HepG2 (cell line): ENCODE measurements at regions not wholly inside any gene's neighbourhood (a gene's known extent, or its start where the extent isn't known, plus 50 kb on each side); places are given as distances from the start of the nearest gene placed in this dataset.

ENCODE experiments used
- ATAC-seq: fragments of 200-7000 bp; cut with Tn5 transposase; 3 replicates; pipeline ENCODE4 v1.9.1; 2020; ENCODE audit warnings: mild to moderate bottlenecking, moderate library complexity
- BruUV-seq: library from RNA; stranded (reverse); fragments of 400-500 nt; replicated peaks from 2 replicates; lab custom pipeline; 2021; lab: Mats Ljungman, UMichigan
- CTCF ChIA-PET: fragments of 300-600 bp; formaldehyde crosslinking; extraction: SDS; loops from one replicate; lab custom pipeline; 2021; ENCODE audit warnings: low total read pairs, inconsistent platforms, low intra/inter-chr PET ratio; lab: Yijun Ruan, JAX
- POLR2A ChIA-PET: fragments of 350-600 bp; sonication (Branson Sonifier 250); formaldehyde crosslinking; loops from one replicate; lab custom pipeline; 2020; ENCODE audit warnings: antibody characterized with exemption, inconsistent platforms; lab: Yijun Ruan, JAX
- DNase-seq: peaks from one replicate; pipeline ENCODE4 v3.0.0-alpha.2; 2015; ENCODE audit warnings: low spot score
- FAIRE-seq: peaks from 3 replicates; lab custom pipeline; 2011; peaks lifted over from hg19 to GRCh38; lab: Jason Lieb, UNC
- H2AFZ ChIP-seq: one replicate; pipeline ENCODE4 v1.6.1; 2011; ENCODE audit warnings: low read length, inconsistent platforms
- H3K27ac ChIP-seq: fragments of 300-600 bp; 3 replicates; pipeline ENCODE4 v1.8.0; 2011; ENCODE audit warnings: mixed run types, mild to moderate bottlenecking, mixed read lengths, low read length, inconsistent platforms; ENCODE audit not compliant: insufficient read depth; ENCODE audit errors: extremely low read length
- H3K27me3 ChIP-seq, 2 experiments: fragments of 200-600 bp in 1 of 2; 2 replicates in 1 of 2; 3 replicates in 1 of 2; pipeline versions ENCODE4 v1.6.0 to v1.8.0; 2011; ENCODE audit warnings: low read length in 2 of 2, mild to moderate bottlenecking in 2 of 2, moderate library complexity in 2 of 2, inconsistent platforms in 1 of 2; ENCODE audit not compliant: insufficient read depth in 2 of 2, control insufficient read depth in 1 of 2
- H3K36me3 ChIP-seq, 2 experiments: fragments of 200-600 bp in 1 of 2; replicated peaks in 1 of 2; 2 replicates in 1 of 2; 3 replicates in 1 of 2; pipeline versions ENCODE4 v1.5.1 to v1.8.0; 2011; ENCODE audit warnings: low read length in 2 of 2, inconsistent platforms in 1 of 2; ENCODE audit not compliant: insufficient read depth in 2 of 2, control insufficient read depth in 1 of 2
- H3K4me1 ChIP-seq: 2 replicates; pipeline ENCODE4 v1.5.1; 2012; ENCODE audit warnings: low read length, inconsistent platforms; ENCODE audit not compliant: insufficient read depth
- H3K4me2 ChIP-seq: 2 replicates; pipeline ENCODE4 v1.6.0; 2011; ENCODE audit warnings: low read depth, low read length, inconsistent platforms
- H3K4me3 ChIP-seq, 3 experiments: fragments of 200-600 bp in 1 of 3; sonication (generic), shearing (Covaris generic) in 1 of 3; replicated peaks in 1 of 3; 2 replicates each; pipeline ENCODE4 v1.5.1; 2011 to 2016; ENCODE audit warnings: low read length in 3 of 3, inconsistent platforms in 2 of 3, low read depth in 2 of 3, mild to moderate bottlenecking in 2 of 3, control low read depth in 1 of 3, mixed read lengths in 1 of 3; ENCODE audit not compliant: insufficient read depth in 1 of 3
- H3K79me2 ChIP-seq: one replicate; pipeline ENCODE4 v1.6.1; 2011; ENCODE audit warnings: low read length, inconsistent platforms; ENCODE audit not compliant: insufficient read depth
- H3K9ac ChIP-seq: 2 replicates; pipeline ENCODE4 v1.6.0; 2011; ENCODE audit warnings: mild to moderate bottlenecking, low read depth, low read length, inconsistent platforms; ENCODE audit not compliant: insufficient read depth
- H3K9me3 ChIP-seq: 2 replicates; pipeline ENCODE4 v1.5.1; 2012; ENCODE audit warnings: mild to moderate bottlenecking, low read length
- H4K20me1 ChIP-seq: 2 replicates; pipeline ENCODE4 v1.6.0; 2011; ENCODE audit warnings: inconsistent platforms, mild to moderate bottlenecking, low read length, moderate library complexity; ENCODE audit not compliant: insufficient read depth
- CREB1 ChIP-seq, 2 experiments: fragments of 450-650 bp in 1 of 2; IDR thresholded peaks; 2 replicates each; pipeline ENCODE4 v1.6.1; 2016 to 2017; ENCODE audit warnings: control low read depth in 1 of 2, mild to moderate bottlenecking in 1 of 2, missing compliant biosample characterization in 1 of 2, missing genetic modification characterization in 1 of 2
- FOXK2 ChIP-seq: fragments of 450-650 bp; IDR thresholded peaks from 2 replicates; pipeline ENCODE4 v1.6.1; 2016
- MAZ ChIP-seq, 2 experiments: sonication (generic) in 1 of 2; formaldehyde crosslinking in 1 of 2; IDR thresholded peaks; 2 replicates each; pipeline versions ENCODE4 v1.5.0 to v1.6.1; 2012 to 2020; ENCODE audit warnings: low read depth in 2 of 2, mild to moderate bottlenecking in 2 of 2, borderline replicate concordance in 1 of 2, improper control_type of control experiment in 1 of 2, low read length in 1 of 2, missing genetic modification reagents in 1 of 2, moderate library complexity in 1 of 2
- MYNN ChIP-seq: sonication (generic); formaldehyde crosslinking; IDR thresholded peaks from 2 replicates; pipeline ENCODE4 v1.4.0; 2020; ENCODE audit warnings: mild to moderate bottlenecking, low read depth, missing genetic modification reagents
- PTBP1 ChIP-seq: fragments of 200-400 bp; formaldehyde crosslinking; IDR thresholded peaks from 2 replicates; pipeline ENCODE4 v1.6.1; 2018; ENCODE audit warnings: low read length, low read depth; ENCODE audit not compliant: poor library complexity, severe bottlenecking
- SCMH1 ChIP-seq: sonication (generic); formaldehyde crosslinking; IDR thresholded peaks from 2 replicates; pipeline ENCODE4 v1.9.0; 2021; ENCODE audit warnings: missing genetic modification reagents, mild to moderate bottlenecking, borderline replicate concordance
- SUZ12 ChIP-seq: fragments of 150-350 bp; IDR thresholded peaks from 2 replicates; pipeline ENCODE4 v1.6.1; 2014; ENCODE audit warnings: low read depth, low read length
- ZFP36L1 ChIP-seq: sonication (generic); formaldehyde crosslinking; IDR thresholded peaks from 2 replicates; pipeline ENCODE4 v1.8.0; 2022; ENCODE audit warnings: mild to moderate bottlenecking, missing genetic modification reagents, moderate library complexity
- WGBS: methylation state at CpG from one replicate; pipeline ENCODE4 v1.1.6; 2017; ENCODE audit warnings: low lambda C conversion rate; 5-methylcytosine and 5-hydroxymethylcytosine counted together
- in situ Hi-C: cut with HindIII; loops from 2 replicates; pipeline ENCODE4 v1.10.0; 2017; ENCODE audit warnings: low pct_unique_long_range_greater_than_20kb; ENCODE audit not compliant: extremely low pct_ligation_motif_present
- intact Hi-C: fragments of 100-400 bp; cut with micrococcal nuclease; formaldehyde crosslinking; loops from one replicate; pipeline ENCODE4 v1.10.0; 2022; ENCODE audit not compliant: unreplicated experiment
- TF ChIP-seq, protein P1 (sequence below), 2 experiments: sonication (generic) in 1 of 2; formaldehyde crosslinking in 1 of 2; IDR thresholded peaks; 2 replicates each; pipeline versions ENCODE4 v1.6.1 to v1.9.0; 2014 to 2022; ENCODE audit warnings: antibody characterized with exemption in 1 of 2, borderline replicate concordance in 1 of 2, inconsistent platforms in 1 of 2, low read depth in 1 of 2, missing genetic modification reagents in 1 of 2

DNA sequence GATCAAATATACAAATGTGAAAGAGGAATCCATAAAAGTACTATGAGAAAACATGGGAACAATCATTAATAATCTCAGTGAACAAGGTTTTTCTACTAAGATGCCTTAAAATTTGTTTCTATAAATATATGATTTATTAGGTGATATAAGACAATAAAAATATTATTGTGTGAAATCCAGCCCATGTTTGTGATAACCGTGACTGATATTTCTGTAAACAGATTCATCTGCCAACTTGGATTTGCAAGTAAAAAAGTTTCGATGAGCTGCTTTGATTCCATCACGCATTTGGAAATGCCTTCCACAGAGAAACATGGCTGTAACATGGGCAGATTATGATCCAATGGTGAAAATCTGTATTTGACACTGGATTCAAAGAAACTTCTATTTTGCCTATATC, 157.8 kb downstream of the NXPE2 start (continued):
- TF ChIP-seq CREB1 (IDR thresholded peaks at IDR 0.05) (no peak), CREB1 (CRISPR knock-in tag; IDR thresholded peaks at IDR 0.05) (no peak)

DNA sequence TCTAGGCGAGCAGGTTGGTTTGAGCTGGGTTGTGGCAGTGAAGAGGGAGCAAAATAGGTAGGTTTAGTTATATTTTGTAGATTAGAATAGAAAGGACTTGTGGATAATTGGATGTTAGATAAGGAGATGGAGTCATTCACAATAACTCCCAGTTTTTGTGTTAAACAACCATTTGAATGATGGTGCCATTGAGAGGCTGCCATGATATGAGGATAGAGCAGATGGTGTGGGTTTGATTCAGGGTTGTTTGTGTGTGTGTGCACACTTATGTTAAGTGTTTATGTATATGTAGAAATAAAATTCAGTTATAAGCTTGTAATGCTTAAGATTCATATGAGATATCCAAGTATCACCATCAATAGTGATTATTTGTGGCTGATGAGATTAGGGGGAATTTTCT, 166.6 kb downstream of the NXPE2 start:
- intact Hi-C loops (no loop called here), in situ Hi-C loops (no loop called here)
- ChIA-PET POLR2A (no interaction called here), CTCF (no interaction called here)
- no peak for DNase-seq
- Histone ChIP-seq H2AFZ (no peak overlapping the region), H3K79me2 (no peaks in the 10 kb centered on the region), H3K4me1 (no peaks in the 10 kb centered on the region), H3K4me3 (no peak overlapping the region), H3K36me3 (no peaks in the 10 kb centered on the region), H3K27me3 (peaks cover 0 to 10% of the 10 kb centered on the region in 2 experiments; a peak in 3 of 5 replicates), H3K9ac (no peak overlapping the region), H3K27ac (no peak overlapping the region), H3K9me3 (no peaks in the 10 kb centered on the region), H3K4me2 (no peak overlapping the region), H4K20me1 (no peaks in the 10 kb centered on the region)
- no TSS peak for BruUV-seq
- TF ChIP-seq, protein P1, sequence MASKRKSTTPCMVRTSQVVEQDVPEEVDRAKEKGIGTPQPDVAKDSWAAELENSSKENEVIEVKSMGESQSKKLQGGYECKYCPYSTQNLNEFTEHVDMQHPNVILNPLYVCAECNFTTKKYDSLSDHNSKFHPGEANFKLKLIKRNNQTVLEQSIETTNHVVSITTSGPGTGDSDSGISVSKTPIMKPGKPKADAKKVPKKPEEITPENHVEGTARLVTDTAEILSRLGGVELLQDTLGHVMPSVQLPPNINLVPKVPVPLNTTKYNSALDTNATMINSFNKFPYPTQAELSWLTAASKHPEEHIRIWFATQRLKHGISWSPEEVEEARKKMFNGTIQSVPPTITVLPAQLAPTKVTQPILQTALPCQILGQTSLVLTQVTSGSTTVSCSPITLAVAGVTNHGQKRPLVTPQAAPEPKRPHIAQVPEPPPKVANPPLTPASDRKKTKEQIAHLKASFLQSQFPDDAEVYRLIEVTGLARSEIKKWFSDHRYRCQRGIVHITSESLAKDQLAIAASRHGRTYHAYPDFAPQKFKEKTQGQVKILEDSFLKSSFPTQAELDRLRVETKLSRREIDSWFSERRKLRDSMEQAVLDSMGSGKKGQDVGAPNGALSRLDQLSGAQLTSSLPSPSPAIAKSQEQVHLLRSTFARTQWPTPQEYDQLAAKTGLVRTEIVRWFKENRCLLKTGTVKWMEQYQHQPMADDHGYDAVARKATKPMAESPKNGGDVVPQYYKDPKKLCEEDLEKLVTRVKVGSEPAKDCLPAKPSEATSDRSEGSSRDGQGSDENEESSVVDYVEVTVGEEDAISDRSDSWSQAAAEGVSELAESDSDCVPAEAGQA (IDR thresholded peaks at IDR 0.05; ENCODE audit: low read depth) = no peak
- TF ChIP-seq, protein P1 (CRISPR knock-in tag; IDR thresholded peaks at IDR 0.05; ENCODE audit: borderline replicate concordance) = no peak
- no peak for TF ChIP-seq FOXK2
- TF ChIP-seq MAZ (IDR thresholded peaks at IDR 0.05; ENCODE audit: borderline replicate concordance, low read depth, low read length) = no peak
- no peak for TF ChIP-seq MAZ (CRISPR knock-in tag; IDR thresholded peaks at IDR 0.05; ENCODE audit: low read depth)
- TF ChIP-seq SUZ12 = no peak
- TF ChIP-seq PTBP1 = no peak
- TF ChIP-seq MYNN (CRISPR knock-in tag) = no peak
- no peak for TF ChIP-seq ZFP36L1 (CRISPR knock-in tag)
- TF ChIP-seq SCMH1 = no peak
- no peak for ATAC-seq
- no peak for FAIRE-seq
- 2% methylated on average over 1 of the region's 1 CpG for WGBS
